ENCODE measurements at regions not wholly inside any gene's neighbourhood (a gene's known extent, or its start where the extent isn't known, plus 50 kb on each side); places are given as distances from the start of the nearest gene placed in this dataset.

- Histone ChIP-seq H3K9me3 (ENCODE audit: insufficient read depth, low read depth, low read length) (peaks cover 3% of the 10 kb centered on the region), H3K79me2 (ENCODE audit: insufficient read depth, low read length) (no peaks in the 10 kb centered on the region), H3K4me1 (ENCODE audit: insufficient read depth, low read length) (no peaks in the 10 kb centered on the region), H3K36me3 (ENCODE audit: insufficient read depth, low read length) (no peaks in the 10 kb centered on the region), H4K20me1 (ENCODE audit: insufficient read depth, low read length) (no peaks in the 10 kb centered on the region), H3K4me3 (ENCODE audit: insufficient read depth, low read depth, low read length) (no peak overlapping the region), H3K4me2 (ENCODE audit: low read length) (no peak overlapping the region), H2AFZ (ENCODE audit: low read depth, low read length) (no peak overlapping the region), H3K9ac (ENCODE audit: low read length) (no peak overlapping the region), H3K27ac (ENCODE audit: low read depth, low read length) (no peak overlapping the region), H3K27me3 (ENCODE audit: insufficient read depth, low read length) (no peaks in the 10 kb centered on the region)
- no peak overlapping the region for H3K27ac Mint-ChIP-seq (ENCODE audit: unreplicated experiment)
- no peak overlapping the region for H3K4me3 Mint-ChIP-seq (ENCODE audit: unreplicated experiment)
- no peaks in the 10 kb centered on the region for H3K27me3 Mint-ChIP-seq (ENCODE audit: low read depth, unreplicated experiment)
- H3K9me3 Mint-ChIP-seq (ENCODE audit: unreplicated experiment): no peaks in the 10 kb centered on the region
- no peaks in the 10 kb centered on the region for H3K36me3 Mint-ChIP-seq (ENCODE audit: low read depth, unreplicated experiment)
- no peak for FAIRE-seq
- TF ChIP-seq CTCF (IDR thresholded peaks at IDR 0.05; ENCODE audit: insufficient read depth, low read depth, low read length) (no peak), EZH2 (IDR thresholded peaks at IDR 0.05; ENCODE audit: insufficient read depth, low read length) (no peak)
- no peak for DNase-seq (ENCODE audit: low read depth)
- H3K4me1 Mint-ChIP-seq (ENCODE audit: low read depth, unreplicated experiment): no peaks in the 10 kb centered on the region
These were observed 654.6 kb upstream of the API5 start for GRCh38 chr11:42657169-42657568.

GRCh38 chr11:42661942-42662341, 649.9 kb upstream of the API5 start:
- Histone ChIP-seq H4K20me1 (ENCODE audit: insufficient read depth, low read length) (no peaks in the 10 kb centered on the region), H3K4me3 (ENCODE audit: insufficient read depth, low read depth, low read length) (no peak overlapping the region), H3K27ac (ENCODE audit: low read depth, low read length) (no peak overlapping the region), H3K4me2 (ENCODE audit: low read length) (no peak overlapping the region), H3K9me3 (ENCODE audit: insufficient read depth, low read depth, low read length) (peaks cover 3% of the 10 kb centered on the region), H3K9ac (ENCODE audit: low read length) (no peak overlapping the region), H3K79me2 (ENCODE audit: insufficient read depth, low read length) (no peaks in the 10 kb centered on the region), H3K4me1 (ENCODE audit: insufficient read depth, low read length) (no peaks in the 10 kb centered on the region), H2AFZ (ENCODE audit: low read depth, low read length) (no peak overlapping the region), H3K27me3 (ENCODE audit: insufficient read depth, low read length) (no peaks in the 10 kb centered on the region), H3K36me3 (ENCODE audit: insufficient read depth, low read length) (no peaks in the 10 kb centered on the region)
- Mint-ChIP-seq H3K4me1 (ENCODE audit: low read depth, unreplicated experiment) (no peaks in the 10 kb centered on the region), H3K9me3 (ENCODE audit: unreplicated experiment) (no peaks in the 10 kb centered on the region), H3K27ac (ENCODE audit: unreplicated experiment) (no peak overlapping the region), H3K4me3 (ENCODE audit: unreplicated experiment) (no peak overlapping the region), H3K27me3 (ENCODE audit: low read depth, unreplicated experiment) (no peaks in the 10 kb centered on the region), H3K36me3 (ENCODE audit: low read depth, unreplicated experiment) (no peaks in the 10 kb centered on the region)
- FAIRE-seq (no peak), DNase-seq (ENCODE audit: low read depth) (no peak)
- TF ChIP-seq CTCF (IDR thresholded peaks at IDR 0.05; ENCODE audit: insufficient read depth, low read depth, low read length) (no peak), EZH2 (IDR thresholded peaks at IDR 0.05; ENCODE audit: insufficient read depth, low read length) (no peak)

- H3K27ac Mint-ChIP-seq (ENCODE audit: unreplicated experiment): no peak overlapping the region
These were observed 642.4 kb upstream of the API5 start for GRCh38 chr11:42669248-42669976.

More at GRCh38 chr11:42669248-42669976, 642.4 kb upstream of the API5 start:
- H3K9me3 ChIP-seq (ENCODE audit: insufficient read depth, low read depth, low read length): no peaks in the 10 kb centered on the region
- FAIRE-seq (no peak), DNase-seq (ENCODE audit: low read depth) (no peak)
- no peaks in the 10 kb centered on the region for H3K9me3 Mint-ChIP-seq (ENCODE audit: unreplicated experiment)
- H3K36me3 ChIP-seq (ENCODE audit: insufficient read depth, low read length): no peaks in the 10 kb centered on the region
- H3K4me1 ChIP-seq (ENCODE audit: insufficient read depth, low read length): no peaks in the 10 kb centered on the region
- no peaks in the 10 kb centered on the region for H3K36me3 Mint-ChIP-seq (ENCODE audit: low read depth, unreplicated experiment)
- no peak overlapping the region for H3K27ac ChIP-seq (ENCODE audit: low read depth, low read length)
- TF ChIP-seq EZH2 (IDR thresholded peaks at IDR 0.05; ENCODE audit: insufficient read depth, low read length) (no peak), CTCF (IDR thresholded peaks at IDR 0.05; ENCODE audit: insufficient read depth, low read depth, low read length) (no peak)
- no peaks in the 10 kb centered on the region for H4K20me1 ChIP-seq (ENCODE audit: insufficient read depth, low read length)
- H3K4me3 ChIP-seq (ENCODE audit: insufficient read depth, low read depth, low read length): no peak overlapping the region
- no peak overlapping the region for H2AFZ ChIP-seq (ENCODE audit: low read depth, low read length)
- H3K27me3 Mint-ChIP-seq (ENCODE audit: low read depth, unreplicated experiment): no peaks in the 10 kb centered on the region
- no peaks in the 10 kb centered on the region for H3K27me3 ChIP-seq (ENCODE audit: insufficient read depth, low read length)
- no peaks in the 10 kb centered on the region for H3K79me2 ChIP-seq (ENCODE audit: insufficient read depth, low read length)
- H3K9ac ChIP-seq (ENCODE audit: low read length): no peak overlapping the region
- H3K4me1 Mint-ChIP-seq (ENCODE audit: low read depth, unreplicated experiment): no peaks in the 10 kb centered on the region
- H3K4me3 Mint-ChIP-seq (ENCODE audit: unreplicated experiment): no peak overlapping the region
- H3K4me2 ChIP-seq (ENCODE audit: low read length): no peak overlapping the region
